NT2/D1 (cell line): ENCODE measurements at regions not wholly inside any gene's neighbourhood (a gene's known extent, or its start where the extent isn't known, plus 50 kb on each side); places are given as distances from the start of the nearest gene placed in this dataset.
"Not testable (repeated sequence)": the region's sequence is repeated elsewhere in the genome, so short reads cannot be mapped to it uniquely, and the experiment has no call there.

Experiments used
- DNase-seq: peaks from one replicate; pipeline ENCODE4 v3.0.0-alpha.2; 2011; ENCODE audit warnings: low read depth, low spot score
- H3K27me3 ChIP-seq: 2 replicates; pipeline ENCODE4 v1.6.0; 2011; ENCODE audit warnings: mild to moderate bottlenecking; ENCODE audit not compliant: insufficient read length, insufficient read depth
- H3K36me3 ChIP-seq: 2 replicates; pipeline ENCODE4 v1.6.1; 2011; ENCODE audit warnings: mild to moderate bottlenecking, low read length, mixed read lengths; ENCODE audit not compliant: insufficient read depth, insufficient read length
- H3K4me1 ChIP-seq: 2 replicates; pipeline ENCODE4 v1.5.1; 2011; ENCODE audit not compliant: insufficient read depth, insufficient read length
- H3K4me3 ChIP-seq: 2 replicates; pipeline ENCODE4 v1.5.1; 2011; ENCODE audit warnings: low read depth; ENCODE audit not compliant: insufficient read length
- H3K9ac ChIP-seq: 2 replicates; pipeline ENCODE4 v1.6.0; 2011; ENCODE audit warnings: low read depth; ENCODE audit not compliant: insufficient read length
- H3K9me3 ChIP-seq: 2 replicates; pipeline ENCODE4 v1.5.1; 2011; ENCODE audit warnings: mild to moderate bottlenecking, low read length; ENCODE audit not compliant: insufficient read depth
- SUZ12 ChIP-seq: IDR thresholded peaks from 2 replicates; pipeline ENCODE4 v1.6.1; 2011; ENCODE audit not compliant: insufficient read length, insufficient read depth; ENCODE audit errors: extremely low read depth
- YY1 ChIP-seq: IDR thresholded peaks from 2 replicates; pipeline ENCODE4 v1.6.1; 2011; ENCODE audit not compliant: insufficient read length, insufficient read depth
- ZNF274 ChIP-seq: IDR thresholded peaks from 2 replicates; pipeline ENCODE4 v1.6.1; 2011; ENCODE audit warnings: mild to moderate bottlenecking, low read depth, low read length

GRCh38 chr3:18533039-18533438, 107.9 kb upstream of the SATB1 start:
- no peaks in the 10 kb centered on the region for H3K9me3 ChIP-seq
- H3K9ac ChIP-seq, result no peak overlapping the region
- no peaks in the 10 kb centered on the region for H3K36me3 ChIP-seq
- no peak for DNase-seq
- H3K4me3 ChIP-seq, result no peak overlapping the region
- TF ChIP-seq YY1 (no peak), SUZ12 (no peak), ZNF274 (no peak)
- H3K4me1 ChIP-seq, result no peaks in the 10 kb centered on the region
- H3K27me3 ChIP-seq, result no peaks in the 10 kb centered on the region

- no peak for DNase-seq
- Histone ChIP-seq H3K4me1 (no peaks in the 10 kb centered on the region), H3K9me3 (no peaks in the 10 kb centered on the region), H3K36me3 (no peaks in the 10 kb centered on the region), H3K4me3 (no peak overlapping the region), H3K9ac (no peak overlapping the region), H3K27me3 (no peaks in the 10 kb centered on the region)
- TF ChIP-seq ZNF274, result no peak
- TF ChIP-seq YY1, result no peak
- no peak for TF ChIP-seq SUZ12
Measured at GRCh38 chr3:18531662-18532061, 106.5 kb upstream of the SATB1 start.

GRCh38 chr3:18529631-18530030, 104.5 kb upstream of the SATB1 start:
- Histone ChIP-seq H3K27me3 (no peaks in the 10 kb centered on the region), H3K4me1 (no peaks in the 10 kb centered on the region), H3K36me3 (no peaks in the 10 kb centered on the region), H3K4me3 (no peak overlapping the region), H3K9ac (no peak overlapping the region), H3K9me3 (no peaks in the 10 kb centered on the region)
- DNase-seq, result no peak
- TF ChIP-seq ZNF274 (no peak), SUZ12 (no peak), YY1 (no peak)

- TF ChIP-seq YY1 (no peak), ZNF274 (no peak), SUZ12 (no peak)
- Histone ChIP-seq H3K4me1 (no peaks in the 10 kb centered on the region), H3K9me3 (no peaks in the 10 kb centered on the region), H3K27me3 (no peaks in the 10 kb centered on the region), H3K4me3 (no peak overlapping the region), H3K36me3 (no peaks in the 10 kb centered on the region), H3K9ac (no peak overlapping the region)
- no peak for DNase-seq
Measured at GRCh38 chr3:18527691-18528090, 102.6 kb upstream of the SATB1 start.

GRCh38 chr3:18526667-18527066, 101.5 kb upstream of the SATB1 start:
- no peaks in the 10 kb centered on the region for H3K4me1 ChIP-seq
- no peaks in the 10 kb centered on the region for H3K9me3 ChIP-seq
- no peak overlapping the region for H3K9ac ChIP-seq
- H3K27me3 ChIP-seq, result no peaks in the 10 kb centered on the region
- DNase-seq, result no peak
- no peak for TF ChIP-seq SUZ12
- TF ChIP-seq ZNF274, result no peak
- no peak for TF ChIP-seq YY1
- no peaks in the 10 kb centered on the region for H3K36me3 ChIP-seq
- no peak overlapping the region for H3K4me3 ChIP-seq

- not testable (repeated sequence) for H3K9me3 ChIP-seq, H3K4me1 ChIP-seq, H3K36me3 ChIP-seq, DNase-seq, H3K27me3 ChIP-seq
- Histone ChIP-seq H3K9ac (peak overlapping the region; percentile 50), H3K4me3 (peak overlapping the region; percentile 50)
Measured at GRCh38 chr3:18516170-18516569, 91.0 kb upstream of the SATB1 start.

- H3K4me1 ChIP-seq, result no peaks in the 10 kb centered on the region
- no peaks in the 10 kb centered on the region for H3K27me3 ChIP-seq
- H3K36me3 ChIP-seq, result no peaks in the 10 kb centered on the region
- no peak for DNase-seq
- no peak for TF ChIP-seq YY1
- TF ChIP-seq ZNF274, result no peak
- no peak for TF ChIP-seq SUZ12
- no peak overlapping the region for H3K4me3 ChIP-seq
- no peaks in the 10 kb centered on the region for H3K9me3 ChIP-seq
- H3K9ac ChIP-seq, result no peak overlapping the region
Measured at GRCh38 chr3:18513091-18513490, 88.0 kb upstream of the SATB1 start.

GRCh38 chr3:18512007-18512406, 86.9 kb upstream of the SATB1 start:
- H3K27me3 ChIP-seq, result no peaks in the 10 kb centered on the region
- DNase-seq, result no peak
- no peaks in the 10 kb centered on the region for H3K36me3 ChIP-seq
- no peaks in the 10 kb centered on the region for H3K4me1 ChIP-seq
- H3K4me3 ChIP-seq, result no peak overlapping the region
- no peak overlapping the region for H3K9ac ChIP-seq
- TF ChIP-seq ZNF274, result no peak
- no peak for TF ChIP-seq YY1
- TF ChIP-seq SUZ12, result no peak
- no peaks in the 10 kb centered on the region for H3K9me3 ChIP-seq
